ENCODE measurements at regions not wholly inside any gene's neighbourhood (a gene's known extent, or its start where the extent isn't known, plus 50 kb on each side); places are given as distances from the start of the nearest gene placed in this dataset.

DNA sequence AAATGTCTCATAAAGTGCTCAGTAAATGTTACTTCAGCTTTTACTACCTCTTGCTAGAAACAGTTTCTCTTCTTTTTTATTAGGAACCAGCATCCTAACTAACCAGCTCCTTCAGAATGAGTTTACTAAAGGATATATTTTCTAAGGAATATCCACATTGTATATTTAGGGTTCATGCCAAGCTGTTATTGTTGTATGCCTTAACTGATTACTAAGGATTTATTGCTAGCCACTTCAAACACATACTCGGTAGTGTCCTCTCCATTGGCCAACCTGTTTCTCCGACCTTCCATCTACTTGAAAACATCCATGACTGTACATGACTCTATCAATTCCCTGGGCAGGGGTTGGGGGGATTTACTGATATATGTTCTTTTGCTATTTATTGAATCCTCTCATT lies 906.3 kb upstream of the SORCS1 start:
- TF ChIP-seq, protein P1, sequence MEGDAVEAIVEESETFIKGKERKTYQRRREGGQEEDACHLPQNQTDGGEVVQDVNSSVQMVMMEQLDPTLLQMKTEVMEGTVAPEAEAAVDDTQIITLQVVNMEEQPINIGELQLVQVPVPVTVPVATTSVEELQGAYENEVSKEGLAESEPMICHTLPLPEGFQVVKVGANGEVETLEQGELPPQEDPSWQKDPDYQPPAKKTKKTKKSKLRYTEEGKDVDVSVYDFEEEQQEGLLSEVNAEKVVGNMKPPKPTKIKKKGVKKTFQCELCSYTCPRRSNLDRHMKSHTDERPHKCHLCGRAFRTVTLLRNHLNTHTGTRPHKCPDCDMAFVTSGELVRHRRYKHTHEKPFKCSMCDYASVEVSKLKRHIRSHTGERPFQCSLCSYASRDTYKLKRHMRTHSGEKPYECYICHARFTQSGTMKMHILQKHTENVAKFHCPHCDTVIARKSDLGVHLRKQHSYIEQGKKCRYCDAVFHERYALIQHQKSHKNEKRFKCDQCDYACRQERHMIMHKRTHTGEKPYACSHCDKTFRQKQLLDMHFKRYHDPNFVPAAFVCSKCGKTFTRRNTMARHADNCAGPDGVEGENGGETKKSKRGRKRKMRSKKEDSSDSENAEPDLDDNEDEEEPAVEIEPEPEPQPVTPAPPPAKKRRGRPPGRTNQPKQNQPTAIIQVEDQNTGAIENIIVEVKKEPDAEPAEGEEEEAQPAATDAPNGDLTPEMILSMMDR (IDR thresholded peaks at IDR 0.05; ENCODE audit: low read depth, low read length, missing input control) = no peak
- TF ChIP-seq JUND (IDR thresholded peaks at IDR 0.05) (no peak), GABPA (IDR thresholded peaks at IDR 0.05 in 1 of 2, conservative IDR thresholded peaks at IDR 0.05 in 1 of 2) (no peak), NR2F2 (IDR thresholded peaks at IDR 0.05) (no peak), SP1 (IDR thresholded peaks at IDR 0.05) (no peak), RAD21 (IDR thresholded peaks at IDR 0.05) (no peak), FOXA1 (IDR thresholded peaks at IDR 0.05) (no peak)
- TF ChIP-seq, protein P2, sequence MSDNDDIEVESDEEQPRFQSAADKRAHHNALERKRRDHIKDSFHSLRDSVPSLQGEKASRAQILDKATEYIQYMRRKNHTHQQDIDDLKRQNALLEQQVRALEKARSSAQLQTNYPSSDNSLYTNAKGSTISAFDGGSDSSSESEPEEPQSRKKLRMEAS (IDR thresholded peaks at IDR 0.05) = no peak
- TF ChIP-seq, protein P3, sequence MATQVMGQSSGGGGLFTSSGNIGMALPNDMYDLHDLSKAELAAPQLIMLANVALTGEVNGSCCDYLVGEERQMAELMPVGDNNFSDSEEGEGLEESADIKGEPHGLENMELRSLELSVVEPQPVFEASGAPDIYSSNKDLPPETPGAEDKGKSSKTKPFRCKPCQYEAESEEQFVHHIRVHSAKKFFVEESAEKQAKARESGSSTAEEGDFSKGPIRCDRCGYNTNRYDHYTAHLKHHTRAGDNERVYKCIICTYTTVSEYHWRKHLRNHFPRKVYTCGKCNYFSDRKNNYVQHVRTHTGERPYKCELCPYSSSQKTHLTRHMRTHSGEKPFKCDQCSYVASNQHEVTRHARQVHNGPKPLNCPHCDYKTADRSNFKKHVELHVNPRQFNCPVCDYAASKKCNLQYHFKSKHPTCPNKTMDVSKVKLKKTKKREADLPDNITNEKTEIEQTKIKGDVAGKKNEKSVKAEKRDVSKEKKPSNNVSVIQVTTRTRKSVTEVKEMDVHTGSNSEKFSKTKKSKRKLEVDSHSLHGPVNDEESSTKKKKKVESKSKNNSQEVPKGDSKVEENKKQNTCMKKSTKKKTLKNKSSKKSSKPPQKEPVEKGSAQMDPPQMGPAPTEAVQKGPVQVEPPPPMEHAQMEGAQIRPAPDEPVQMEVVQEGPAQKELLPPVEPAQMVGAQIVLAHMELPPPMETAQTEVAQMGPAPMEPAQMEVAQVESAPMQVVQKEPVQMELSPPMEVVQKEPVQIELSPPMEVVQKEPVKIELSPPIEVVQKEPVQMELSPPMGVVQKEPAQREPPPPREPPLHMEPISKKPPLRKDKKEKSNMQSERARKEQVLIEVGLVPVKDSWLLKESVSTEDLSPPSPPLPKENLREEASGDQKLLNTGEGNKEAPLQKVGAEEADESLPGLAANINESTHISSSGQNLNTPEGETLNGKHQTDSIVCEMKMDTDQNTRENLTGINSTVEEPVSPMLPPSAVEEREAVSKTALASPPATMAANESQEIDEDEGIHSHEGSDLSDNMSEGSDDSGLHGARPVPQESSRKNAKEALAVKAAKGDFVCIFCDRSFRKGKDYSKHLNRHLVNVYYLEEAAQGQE (IDR thresholded peaks at IDR 0.05) = no peak

Data from liver (tissue), 3 donors.